GM23338 (cell line): ENCODE measurements at regions not wholly inside any gene's neighbourhood (a gene's known extent, or its start where the extent isn't known, plus 50 kb on each side); places are given as distances from the start of the nearest gene placed in this dataset.

Experiments
- ATAC-seq: fragments of 200-7000 bp; cut with Tn5 transposase; 3 replicates; pipeline ENCODE4 v1.9.1; 2020
- DNase-seq: peaks from one replicate; pipeline ENCODE4 v3.0.0-alpha.2; 2015; ENCODE audit warnings: low spot score
- H2AFZ ChIP-seq: fragments of 200-600 bp; sonication (generic); 2 replicates; pipeline ENCODE4 v1.8.0; 2016; ENCODE audit warnings: antibody characterized with exemption, mild to moderate bottlenecking, moderate library complexity
- H3F3A ChIP-seq: fragments of 200-600 bp; sonication (generic); replicated peaks from 2 replicates; pipeline ENCODE4 v1.8.0; 2017; ENCODE audit warnings: antibody characterized with exemption, mixed run types, low read depth
- H3K27ac ChIP-seq: fragments of 200-600 bp; sonication (generic); 2 replicates; pipeline ENCODE4 v1.6.1; 2016; ENCODE audit warnings: low read depth
- H3K27me3 ChIP-seq: fragments of 200-600 bp; sonication (generic); 2 replicates; pipeline ENCODE4 v1.8.0; 2016; ENCODE audit warnings: mild to moderate bottlenecking, mixed run types, moderate library complexity; ENCODE audit not compliant: insufficient read depth
- H3K36me3 ChIP-seq: fragments of 200-600 bp; sonication (generic); 2 replicates; pipeline ENCODE4 v1.8.0; 2016; ENCODE audit warnings: mild to moderate bottlenecking; ENCODE audit not compliant: insufficient read depth
- H3K4me1 ChIP-seq: fragments of 200-600 bp; sonication (generic); 2 replicates; pipeline ENCODE4 v1.8.0; 2016; ENCODE audit warnings: mild to moderate bottlenecking, moderate library complexity; ENCODE audit not compliant: insufficient read depth
- H3K4me2 ChIP-seq: fragments of 200-600 bp; sonication (generic); 2 replicates; pipeline ENCODE4 v1.7.1; 2017; ENCODE audit warnings: mixed run types
- H3K4me3 ChIP-seq: fragments of 200-600 bp; sonication (generic); 2 replicates; pipeline ENCODE4 v1.6.1; 2016; ENCODE audit warnings: mixed run types
- H3K79me2 ChIP-seq: fragments of 200-600 bp; sonication (generic); replicated peaks from 2 replicates; pipeline ENCODE4 v1.8.0; 2017; ENCODE audit warnings: mild to moderate bottlenecking; ENCODE audit not compliant: insufficient read depth
- H3K9me2 ChIP-seq: fragments of 200-600 bp; sonication (generic); 2 replicates; pipeline ENCODE4 v1.8.0; 2017; ENCODE audit not compliant: insufficient read depth
- H4K20me1 ChIP-seq: fragments of 200-600 bp; sonication (generic); replicated peaks from 2 replicates; pipeline ENCODE4 v1.8.0; 2017; ENCODE audit warnings: mild to moderate bottlenecking; ENCODE audit not compliant: insufficient read depth
- H3K27ac Mint-ChIP-seq: 2 replicates; pipeline ENCODE4 v1.8.0; 2020; ENCODE audit warnings: inconsistent platforms, mild to moderate bottlenecking, moderate library complexity, mixed read lengths
- H3K27me3 Mint-ChIP-seq: 3 replicates; pipeline ENCODE4 v1.8.0; 2022; ENCODE audit warnings: low read depth, mild to moderate bottlenecking, moderate library complexity, mixed read lengths, inconsistent platforms; ENCODE audit not compliant: insufficient read depth, poor library complexity
- H3K36me3 Mint-ChIP-seq: 3 replicates; pipeline ENCODE4 v1.8.0; 2021; ENCODE audit warnings: low read depth, mild to moderate bottlenecking, inconsistent platforms, moderate library complexity, mixed read lengths
- H3K4me1 Mint-ChIP-seq: 3 replicates; pipeline ENCODE4 v1.8.0; 2020; ENCODE audit warnings: mild to moderate bottlenecking, inconsistent platforms, mixed read lengths
- H3K4me3 Mint-ChIP-seq: 3 replicates; pipeline ENCODE4 v1.8.0; 2021; ENCODE audit warnings: moderate library complexity, mild to moderate bottlenecking, inconsistent platforms, mixed read lengths
- H3K9me3 Mint-ChIP-seq: 3 replicates; pipeline ENCODE4 v1.8.0; 2020; ENCODE audit warnings: moderate library complexity, mild to moderate bottlenecking, inconsistent platforms, mixed read lengths
- CTCF ChIP-seq, 2 experiments: fragments of 200-600 bp in 1 of 2; sonication (generic) in 1 of 2; conservative IDR thresholded peaks; 2 replicates each; pipeline versions ENCODE4 v1.5.1 to v1.6.1; 2016 to 2017; ENCODE audit warnings: antibody characterized with exemption in 2 of 2, low read depth in 2 of 2, mild to moderate bottlenecking in 2 of 2, moderate library complexity in 1 of 2
- EZH2phosphoT487 ChIP-seq: fragments of 200-600 bp; sonication (generic); IDR thresholded peaks from one replicate; pipeline ENCODE4 v1.8.1; 2018; ENCODE audit warnings: antibody characterized with exemption; ENCODE audit not compliant: unreplicated experiment
- JUNB ChIP-seq: IDR thresholded peaks from one replicate; pipeline ENCODE4 v1.6.1; 2016; ENCODE audit warnings: antibody characterized with exemption; ENCODE audit not compliant: unreplicated experiment
- REST ChIP-seq: IDR thresholded peaks from one replicate; pipeline ENCODE4 v1.6.1; 2018; ENCODE audit warnings: antibody characterized with exemption; ENCODE audit not compliant: unreplicated experiment
- STAT1 ChIP-seq: IDR thresholded peaks from one replicate; pipeline ENCODE4 v1.6.1; 2016; ENCODE audit warnings: antibody characterized with exemption; ENCODE audit not compliant: unreplicated experiment
- ZNF114 ChIP-seq: fragments of 250-450 bp; sonication (Bioruptor Pico); IDR thresholded peaks from 2 replicates; pipeline ENCODE4 v1.5.0; 2020; ENCODE audit warnings: mild to moderate bottlenecking, moderate library complexity
- ZNF331 ChIP-seq: fragments of 250-450 bp; sonication (Bioruptor Pico); IDR thresholded peaks from 2 replicates; pipeline ENCODE4 v1.5.0; 2020; ENCODE audit warnings: low read depth, mild to moderate bottlenecking, moderate library complexity
- ZNF462 ChIP-seq: fragments of 250-450 bp; sonication (Bioruptor Pico); IDR thresholded peaks from 2 replicates; pipeline ENCODE4 v1.5.0; 2020; ENCODE audit warnings: mild to moderate bottlenecking, moderate library complexity

GRCh38 chr15:46077220-46077619 is 442.4 kb downstream of the SQOR start:
- Histone ChIP-seq H3K4me3 (no peak overlapping the region), H3K79me2 (no peaks in the 10 kb centered on the region), H4K20me1 (no peaks in the 10 kb centered on the region), H3K9me2 (no peaks in the 10 kb centered on the region), H3K27me3 (no peaks in the 10 kb centered on the region), H3K27ac (no peak overlapping the region), H3K4me2 (no peak overlapping the region), H3K4me1 (peaks cover 6% of the 10 kb centered on the region; the same call in 1 of the 2 replicates), H2AFZ (no peak overlapping the region), H3K36me3 (no peaks in the 10 kb centered on the region), H3F3A (no peaks in the 10 kb centered on the region)
- ATAC-seq (no peak), DNase-seq (peak; percentile 7)
- Mint-ChIP-seq H3K36me3 (no peaks in the 10 kb centered on the region; the same call in 1 of the 3 replicates), H3K9me3 (peaks cover 87% of the 10 kb centered on the region), H3K27me3 (peaks cover 3% of the 10 kb centered on the region), H3K4me1 (no peaks in the 10 kb centered on the region), H3K27ac (no peak overlapping the region), H3K4me3 (no peak overlapping the region)
- TF ChIP-seq STAT1 (no peak), JUNB (no peak), CTCF (conservative IDR thresholded peaks at IDR 0.05; ENCODE audit: low read depth in 2 of 2) (peak in 1 of 2 experiments; percentile 45; a peak in 2 of 4 replicates)

GRCh38 chr15:46079046-46079445 is 444.2 kb downstream of the SQOR start:
- Histone ChIP-seq H3K9me2 (no peaks in the 10 kb centered on the region), H3K4me3 (no peak overlapping the region), H4K20me1 (no peaks in the 10 kb centered on the region), H3K27ac (no peak overlapping the region), H3F3A (no peaks in the 10 kb centered on the region), H3K4me2 (no peak overlapping the region), H3K4me1 (peaks cover 6% of the 10 kb centered on the region; the same call in 1 of the 2 replicates), H3K79me2 (no peaks in the 10 kb centered on the region), H2AFZ (no peak overlapping the region), H3K36me3 (no peaks in the 10 kb centered on the region), H3K27me3 (no peaks in the 10 kb centered on the region)
- no peak overlapping the region for H3K27ac Mint-ChIP-seq
- ATAC-seq: no peak
- DNase-seq: no peak
- peaks cover 4% of the 10 kb centered on the region for H3K27me3 Mint-ChIP-seq
- H3K4me1 Mint-ChIP-seq: no peaks in the 10 kb centered on the region
- H3K9me3 Mint-ChIP-seq: peaks cover 87% of the 10 kb centered on the region
- H3K4me3 Mint-ChIP-seq: no peak overlapping the region
- H3K36me3 Mint-ChIP-seq: no peaks in the 10 kb centered on the region; the same call in 1 of the 3 replicates
- TF ChIP-seq CTCF (conservative IDR thresholded peaks at IDR 0.05; ENCODE audit: low read depth in 2 of 2) (no peak), EZH2phosphoT487 (no peak), ZNF462 (CRISPR knock-in tag) (no peak), ZNF114 (CRISPR knock-in tag) (no peak), ZNF331 (CRISPR knock-in tag) (no peak), REST (no peak)
